GM21367 (cell line): ENCODE measurements at regions not wholly inside any gene's neighbourhood (a gene's known extent, or its start where the extent isn't known, plus 50 kb on each side); places are given as distances from the start of the nearest gene placed in this dataset.

Experiments
- ATAC-seq: cut with Tn5 transposase; IDR thresholded peaks from one replicate; pipeline ENCODE4 v1.9.1; 2021; ENCODE audit not compliant: unreplicated experiment

GRCh38 chr7:24510759-24511158 lies 62.5 kb upstream of the PALS2 start:
- ATAC-seq, result no peak

GRCh38 chr7:24517166-24517565 lies 56.1 kb upstream of the PALS2 start:
- ATAC-seq, result no peak

DNA sequence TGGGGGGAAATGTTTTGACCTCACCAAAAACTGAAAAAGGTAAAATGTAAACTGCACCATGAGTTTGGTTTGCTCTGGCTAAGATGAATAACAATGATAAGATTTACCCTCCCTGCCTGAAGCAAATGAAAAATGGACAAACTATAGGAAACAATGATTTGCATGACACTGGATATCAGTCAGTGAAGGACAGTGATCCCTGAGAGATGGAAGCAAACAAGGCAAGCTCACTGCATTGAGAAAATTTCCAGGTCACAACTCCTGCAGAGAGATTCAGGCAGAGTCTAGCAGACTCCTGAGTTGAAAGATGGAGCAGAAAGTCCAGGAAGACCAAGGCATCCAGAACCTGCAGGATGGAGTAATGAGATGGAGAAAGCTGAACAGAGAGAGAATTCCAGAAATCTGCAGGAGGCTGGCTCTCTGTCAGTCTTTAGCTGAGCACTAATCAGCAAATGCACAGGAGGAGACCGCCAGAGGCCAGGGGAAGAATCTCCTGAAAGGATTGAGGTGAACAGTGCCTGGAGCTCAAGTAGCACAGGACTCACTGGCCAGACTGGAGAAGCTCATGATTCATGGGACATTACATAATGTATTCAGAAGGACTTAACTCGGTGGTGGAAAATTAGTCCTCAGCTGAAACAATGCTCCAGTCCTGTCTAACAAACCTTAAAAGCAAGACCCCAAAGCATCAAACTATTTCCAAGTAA lies 51.2 kb upstream of the PALS2 start:
- ATAC-seq, result no peak
